IMR-90 (cell line): ENCODE measurements at regions not wholly inside any gene's neighbourhood (a gene's known extent, or its start where the extent isn't known, plus 50 kb on each side); places are given as distances from the start of the nearest gene placed in this dataset.

Experiments used
- ATAC-seq: fragments of 200-7000 bp; cut with Tn5 transposase; 2 replicates; pipeline ENCODE4 v1.9.1; 2020; ENCODE audit warnings: low read depth, mild to moderate bottlenecking, moderate library complexity
- BruUV-seq: library from RNA; stranded (reverse); fragments of 400-500 nt; replicated peaks from 2 replicates; lab custom pipeline; 2021; lab: Mats Ljungman, UMichigan
- CTCF ChIA-PET: fragments of 300-600 bp; formaldehyde crosslinking; extraction: SDS; loops from one replicate; lab custom pipeline; 2021; ENCODE audit warnings: antibody characterized with exemption; lab: Yijun Ruan, JAX
- POLR2A ChIA-PET: fragments of 300-600 bp; sonication (Branson Sonifier 250); formaldehyde crosslinking; loops from one replicate; lab custom pipeline; 2022; ENCODE audit warnings: antibody characterized with exemption; ENCODE audit not compliant: unreplicated experiment; lab: Charles Lee
- DNase-seq: peaks from one replicate; pipeline ENCODE4 v3.0.0; 2013
- H2AFZ ChIP-seq: replicated peaks from 2 replicates; pipeline ENCODE3; 2013; ENCODE audit warnings: low read length, mild to moderate bottlenecking; ENCODE audit not compliant: poor library complexity
- H2AK5ac ChIP-seq: 2 replicates; pipeline ENCODE4 v1.6.1; 2013; ENCODE audit warnings: low read depth, low read length, inconsistent platforms
- H2AK9ac ChIP-seq: replicated peaks from 2 replicates; pipeline ENCODE3; 2013; ENCODE audit warnings: mild to moderate bottlenecking, low read depth, low read length, moderate library complexity; ENCODE audit not compliant: poor library complexity
- H2BK120ac ChIP-seq: 2 replicates; pipeline ENCODE4 v1.6.1; 2013; ENCODE audit warnings: low read depth, low read length, inconsistent platforms
- H2BK15ac ChIP-seq: 3 replicates; pipeline ENCODE4 v1.6.1; 2013; ENCODE audit warnings: low read depth, low read length, inconsistent platforms
- H2BK20ac ChIP-seq: 2 replicates; pipeline ENCODE4 v1.6.1; 2013; ENCODE audit warnings: low read depth, mild to moderate bottlenecking, inconsistent platforms, low read length, moderate library complexity
- H2BK5ac ChIP-seq: 2 replicates; pipeline ENCODE4 v1.6.1; 2013; ENCODE audit warnings: mild to moderate bottlenecking, low read depth, low read length, inconsistent platforms; ENCODE audit not compliant: poor library complexity, severe bottlenecking
- H3K14ac ChIP-seq: replicated peaks from 2 replicates; pipeline ENCODE4 v1.6.1; 2013; ENCODE audit warnings: low read depth, low read length, inconsistent platforms
- H3K18ac ChIP-seq: 2 replicates; pipeline ENCODE4 v1.6.1; 2013; ENCODE audit warnings: low read depth, low read length, control low read depth
- H3K23ac ChIP-seq: 2 replicates; pipeline ENCODE4 v1.6.1; 2013; ENCODE audit warnings: low read depth, low read length, inconsistent platforms
- H3K27ac ChIP-seq: 2 replicates; pipeline ENCODE4 v1.5.1; 2013; ENCODE audit warnings: mild to moderate bottlenecking, control low read depth, low read length; ENCODE audit not compliant: insufficient read depth
- H3K27me3 ChIP-seq: 2 replicates; pipeline ENCODE4 v1.6.1; 2013; ENCODE audit warnings: low read length; ENCODE audit not compliant: control insufficient read depth, insufficient read depth
- H3K36me3 ChIP-seq: 2 replicates; pipeline ENCODE4 v1.6.1; 2013; ENCODE audit warnings: low read length, mixed read lengths; ENCODE audit not compliant: control insufficient read depth, insufficient read depth
- H3K4ac ChIP-seq: 2 replicates; pipeline ENCODE4 v1.6.1; 2013; ENCODE audit warnings: low read depth, low read length, inconsistent platforms
- H3K4me1 ChIP-seq: 2 replicates; pipeline ENCODE4 v1.6.1; 2013; ENCODE audit warnings: low read length, mixed read lengths; ENCODE audit not compliant: control insufficient read depth, insufficient read depth
- H3K4me2 ChIP-seq: 2 replicates; pipeline ENCODE4 v1.6.1; 2013; ENCODE audit warnings: low read depth, mild to moderate bottlenecking, control low read depth, low read length, moderate library complexity
- H3K4me3 ChIP-seq: 2 replicates; pipeline ENCODE4 v1.5.1; 2013; ENCODE audit warnings: low read depth, mild to moderate bottlenecking, control low read depth, low read length, moderate library complexity; ENCODE audit not compliant: insufficient read depth
- H3K56ac ChIP-seq: 2 replicates; pipeline ENCODE4 v1.6.1; 2013; ENCODE audit warnings: low read length, inconsistent platforms; ENCODE audit not compliant: insufficient read depth; ENCODE audit errors: extremely low read depth
- H3K79me1 ChIP-seq, 2 experiments: 2 replicates each; pipeline ENCODE4 v1.6.1; 2013; ENCODE audit warnings: low read length in 2 of 2, inconsistent platforms in 1 of 2, low read depth in 1 of 2
- H3K9ac ChIP-seq: 2 replicates; pipeline ENCODE4 v1.6.1; 2013; ENCODE audit warnings: low read depth, low read length, control low read depth
- H3K9me1 ChIP-seq: 2 replicates; pipeline ENCODE4 v1.6.1; 2013; ENCODE audit warnings: low read length, inconsistent platforms; ENCODE audit not compliant: insufficient read depth
- H3K9me3 ChIP-seq: 2 replicates; pipeline ENCODE4 v1.6.1; 2013; ENCODE audit warnings: low read length; ENCODE audit not compliant: control insufficient read depth, insufficient read depth
- H4K20me1 ChIP-seq: 2 replicates; pipeline ENCODE4 v1.6.1; 2013; ENCODE audit warnings: low read length, inconsistent platforms; ENCODE audit not compliant: insufficient read depth
- H4K5ac ChIP-seq: 2 replicates; pipeline ENCODE4 v1.6.1; 2013; ENCODE audit warnings: mild to moderate bottlenecking, low read depth, low read length, control low read depth
- H4K8ac ChIP-seq, 2 experiments: 2 replicates each; pipeline ENCODE4 v1.6.1; 2013; ENCODE audit warnings: low read depth in 2 of 2, low read length in 2 of 2, control low read depth in 1 of 2, inconsistent platforms in 1 of 2
- H4K91ac ChIP-seq: 2 replicates; pipeline ENCODE4 v1.6.1; 2013; ENCODE audit warnings: low read depth, low read length, inconsistent platforms; ENCODE audit not compliant: insufficient read depth
- BHLHE40 ChIP-seq: fragments of 150-350 bp; IDR thresholded peaks from 2 replicates; pipeline ENCODE4 v1.6.1; 2016; ENCODE audit warnings: mild to moderate bottlenecking, low read depth, low read length
- CEBPB ChIP-seq: IDR thresholded peaks from 2 replicates; pipeline ENCODE4 v1.6.1; 2012; ENCODE audit warnings: low read depth, low read length, improper control_type of control experiment
- FOS ChIP-seq: fragments of 150-350 bp; IDR thresholded peaks from 2 replicates; pipeline ENCODE4 v1.6.1; 2016; ENCODE audit warnings: low read depth, low read length
- MAFK ChIP-seq: IDR thresholded peaks from 2 replicates; pipeline ENCODE4 v1.6.1; 2012; ENCODE audit warnings: low read depth, low read length, improper control_type of control experiment
- MAZ ChIP-seq: IDR thresholded peaks from 2 replicates; pipeline ENCODE4 v1.6.1; 2012; ENCODE audit warnings: low read depth, mild to moderate bottlenecking, low read length, improper control_type of control experiment, moderate library complexity, borderline replicate concordance
- MXI1 ChIP-seq: IDR thresholded peaks from 2 replicates; pipeline ENCODE4 v1.6.1; 2012; ENCODE audit warnings: low read depth, mild to moderate bottlenecking, low read length, moderate library complexity, borderline replicate concordance
- NFE2L2 ChIP-seq: fragments of 150-350 bp; IDR thresholded peaks from 2 replicates; pipeline ENCODE4 v1.6.1; 2016; ENCODE audit warnings: low read depth, mild to moderate bottlenecking, low read length
- POLR2A ChIP-seq: IDR thresholded peaks from 2 replicates; pipeline ENCODE4 v1.6.1; 2012; ENCODE audit warnings: mild to moderate bottlenecking, low read depth, low read length
- RAD21 ChIP-seq: IDR thresholded peaks from 2 replicates; pipeline ENCODE4 v1.6.1; 2012; ENCODE audit warnings: low read length, improper control_type of control experiment
- RFX5 ChIP-seq: IDR thresholded peaks from 2 replicates; pipeline ENCODE4 v1.8.0; 2012; ENCODE audit warnings: low read depth, mild to moderate bottlenecking, low read length, moderate library complexity
- dilution Hi-C: fragments of 300-500 bp; cut with HindIII; formaldehyde crosslinking; loops from one replicate; pipeline ENCODE4 v1.14.3; 2018; ENCODE audit warnings: low sequenced_read_pairs; ENCODE audit not compliant: unreplicated experiment
- in situ Hi-C: fragments of 300-500 bp; cut with MboI; formaldehyde crosslinking; loops from 3 replicates; pipeline ENCODE4 v1.14.3; 2019; ENCODE audit warnings: low sequenced_read_pairs, inconsistent platforms, mixed read lengths
- intact Hi-C: fragments of 100-400 bp; cut with micrococcal nuclease; formaldehyde crosslinking; loops from 2 replicates; pipeline ENCODE4 v1.10.0; 2022
- TF ChIP-seq, protein P1 (sequence below): fragments of 150-350 bp; IDR thresholded peaks from 2 replicates; pipeline ENCODE4 v1.6.1; 2016; ENCODE audit warnings: low read depth, mild to moderate bottlenecking, low read length, moderate library complexity, borderline replicate concordance

DNA sequence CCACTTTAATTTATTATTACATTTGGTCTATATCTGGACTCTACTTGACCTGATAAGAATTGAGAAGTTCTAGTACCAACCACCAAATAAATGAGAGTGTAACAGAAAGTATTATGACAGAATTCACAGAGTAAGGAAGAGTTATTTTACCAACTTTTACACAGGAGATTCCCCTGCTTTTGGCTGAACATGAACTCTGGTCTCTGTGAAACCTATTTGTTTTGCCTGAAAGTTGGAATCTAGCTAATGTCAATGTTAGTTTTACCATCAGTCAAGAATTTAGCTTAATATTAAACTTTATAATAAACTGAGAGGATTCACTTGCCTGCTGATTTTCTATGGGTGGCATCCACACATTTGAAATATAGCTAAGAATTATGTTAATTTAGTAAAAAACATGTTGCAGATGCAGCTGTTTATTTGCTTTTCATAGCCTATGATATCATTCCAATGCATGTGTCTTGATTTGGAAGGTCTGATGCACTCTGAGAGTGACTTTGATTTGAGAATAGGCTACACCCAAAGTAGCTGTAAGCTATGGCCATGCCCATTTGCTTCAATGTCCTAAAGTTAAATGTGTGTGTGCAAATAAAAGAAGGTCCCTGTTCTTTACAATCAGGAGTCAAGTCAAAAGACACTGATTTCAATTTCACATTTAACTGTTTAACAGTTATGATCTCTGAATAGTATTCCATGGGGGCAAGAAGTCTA, 150.9 kb upstream of the RASGEF1B start:
- DNase-seq (no peak), ATAC-seq (no peak)
- H4K5ac ChIP-seq: no peak overlapping the region
- dilution Hi-C loops (no loop called here), in situ Hi-C loops (no loop called here), intact Hi-C loops (no loop called here)
- H3K14ac ChIP-seq: no peak overlapping the region
- no peak for TF ChIP-seq FOS
- no peak for TF ChIP-seq MAZ
- no peak for TF ChIP-seq MXI1
- no peak for TF ChIP-seq CEBPB
- TF ChIP-seq, protein P1, sequence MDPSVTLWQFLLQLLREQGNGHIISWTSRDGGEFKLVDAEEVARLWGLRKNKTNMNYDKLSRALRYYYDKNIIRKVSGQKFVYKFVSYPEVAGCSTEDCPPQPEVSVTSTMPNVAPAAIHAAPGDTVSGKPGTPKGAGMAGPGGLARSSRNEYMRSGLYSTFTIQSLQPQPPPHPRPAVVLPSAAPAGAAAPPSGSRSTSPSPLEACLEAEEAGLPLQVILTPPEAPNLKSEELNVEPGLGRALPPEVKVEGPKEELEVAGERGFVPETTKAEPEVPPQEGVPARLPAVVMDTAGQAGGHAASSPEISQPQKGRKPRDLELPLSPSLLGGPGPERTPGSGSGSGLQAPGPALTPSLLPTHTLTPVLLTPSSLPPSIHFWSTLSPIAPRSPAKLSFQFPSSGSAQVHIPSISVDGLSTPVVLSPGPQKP: no peak
- no peak for TF ChIP-seq POLR2A
- TF ChIP-seq BHLHE40: no peak
- no peak for TF ChIP-seq NFE2L2
- TF ChIP-seq RFX5: no peak
- TF ChIP-seq MAFK: no peak
- no peak for TF ChIP-seq RAD21
- no peak overlapping the region for H3K9ac ChIP-seq
- ChIA-PET CTCF (no interaction called here), POLR2A (no interaction called here)
- no peaks in the 10 kb centered on the region for H3K36me3 ChIP-seq
- H2BK20ac ChIP-seq: no peak overlapping the region
- H2BK15ac ChIP-seq: no peak overlapping the region
- no TSS peak for BruUV-seq
- H3K4me1 ChIP-seq: no peaks in the 10 kb centered on the region
- H2BK120ac ChIP-seq: no peak overlapping the region
- H4K91ac ChIP-seq: no peak overlapping the region
- no peak overlapping the region for H2BK5ac ChIP-seq
- no peaks in the 10 kb centered on the region for H3K27me3 ChIP-seq
- H3K4me2 ChIP-seq: no peak overlapping the region
- H4K8ac ChIP-seq: no peak overlapping the region
- no peaks in the 10 kb centered on the region for H3K9me3 ChIP-seq
- H3K18ac ChIP-seq: no peak overlapping the region
- no peak overlapping the region for H3K4me3 ChIP-seq
- H3K23ac ChIP-seq: no peak overlapping the region
- H4K20me1 ChIP-seq: no peaks in the 10 kb centered on the region
- no peak overlapping the region for H3K56ac ChIP-seq
- no peak overlapping the region for H3K4ac ChIP-seq
- no peak overlapping the region for H2AK5ac ChIP-seq
- H3K9me1 ChIP-seq: no peaks in the 10 kb centered on the region
- H2AFZ ChIP-seq: no peak overlapping the region
- H2AK9ac ChIP-seq: no peak overlapping the region
- no peaks in the 10 kb centered on the region for H3K79me1 ChIP-seq
- H3K27ac ChIP-seq: no peak overlapping the region
